ENCODE measurements at regions not wholly inside any gene's neighbourhood (a gene's known extent, or its start where the extent isn't known, plus 50 kb on each side); places are given as distances from the start of the nearest gene placed in this dataset.

DNA sequence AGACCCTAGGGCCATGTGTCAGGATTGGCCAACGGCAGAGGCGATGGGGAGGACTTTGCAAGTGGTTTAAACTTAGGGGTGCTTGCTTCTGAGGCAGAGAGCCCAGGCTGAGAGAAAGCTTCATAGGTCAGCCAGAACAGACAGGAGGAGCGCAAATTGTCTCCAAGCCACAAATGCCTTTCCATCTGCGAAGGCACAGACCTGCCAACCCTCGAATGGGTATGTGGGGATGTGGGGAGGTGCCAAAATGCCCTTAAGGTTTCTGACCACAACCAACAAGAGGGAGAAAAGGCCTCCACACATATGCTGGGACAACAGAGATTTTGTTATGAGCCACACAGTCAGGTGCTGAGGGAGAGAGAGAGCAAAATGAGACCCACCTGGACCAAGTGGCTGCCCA lies 283.6 kb downstream of the CYP26B1 start:
- no peak for DNase-seq (ENCODE audit: low spot score)

- DNase-seq (ENCODE audit: low spot score) = no peak
These were observed 284.3 kb downstream of the CYP26B1 start for GRCh38 chr2:71863396-71863795.

GRCh38 chr2:71862921-71863320 lies 284.7 kb downstream of the CYP26B1 start:
- no peak for DNase-seq (ENCODE audit: low spot score)

DNA sequence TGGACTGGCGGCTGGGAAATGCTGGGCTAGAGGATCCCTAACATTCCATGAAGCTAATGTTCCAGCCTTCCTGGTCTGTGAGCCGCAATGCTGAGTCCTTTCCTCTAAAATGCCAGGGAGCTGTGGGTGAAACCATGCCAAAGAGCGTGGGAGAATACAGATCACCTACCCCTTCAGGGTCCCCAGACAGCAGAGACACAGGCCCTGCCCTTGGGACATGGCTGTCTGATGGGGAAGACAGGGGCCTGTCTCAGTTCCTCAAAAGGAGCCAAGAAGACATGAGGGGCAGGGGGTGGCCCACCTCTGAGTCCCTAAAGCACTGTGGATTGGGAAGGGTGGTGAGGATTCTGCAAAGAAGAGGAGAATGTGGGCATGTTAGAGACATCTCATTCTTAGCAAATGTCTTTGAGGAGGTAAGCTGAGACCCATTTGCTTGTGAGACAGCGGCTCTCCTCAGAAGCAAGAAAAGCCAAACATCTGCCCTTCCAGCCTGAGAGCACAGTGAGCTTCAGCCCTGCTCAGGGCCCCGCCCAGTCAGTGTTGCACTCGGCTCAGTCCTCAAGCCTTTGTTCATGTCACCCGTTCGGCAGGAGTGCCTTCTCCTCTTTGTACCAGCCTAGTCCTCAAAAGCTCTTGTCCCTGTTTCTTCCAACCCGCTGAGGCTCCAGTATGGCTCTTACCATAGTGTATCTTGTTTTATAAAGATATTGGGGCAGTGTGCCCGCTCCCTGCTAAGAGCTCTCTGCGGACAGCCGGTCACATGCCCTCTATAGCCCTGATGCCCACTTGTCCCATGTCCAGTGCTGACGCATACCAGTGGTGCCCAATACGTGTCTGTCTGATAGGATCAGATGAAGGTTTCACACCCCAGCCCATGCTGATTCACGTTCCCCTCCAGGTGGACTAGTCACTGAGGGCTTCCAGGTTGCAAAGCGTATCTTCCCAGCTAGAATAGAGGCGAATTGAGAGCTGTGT lies 286.2 kb downstream of the CYP26B1 start:
- DNase-seq (ENCODE audit: low spot score) = no peak

DNA sequence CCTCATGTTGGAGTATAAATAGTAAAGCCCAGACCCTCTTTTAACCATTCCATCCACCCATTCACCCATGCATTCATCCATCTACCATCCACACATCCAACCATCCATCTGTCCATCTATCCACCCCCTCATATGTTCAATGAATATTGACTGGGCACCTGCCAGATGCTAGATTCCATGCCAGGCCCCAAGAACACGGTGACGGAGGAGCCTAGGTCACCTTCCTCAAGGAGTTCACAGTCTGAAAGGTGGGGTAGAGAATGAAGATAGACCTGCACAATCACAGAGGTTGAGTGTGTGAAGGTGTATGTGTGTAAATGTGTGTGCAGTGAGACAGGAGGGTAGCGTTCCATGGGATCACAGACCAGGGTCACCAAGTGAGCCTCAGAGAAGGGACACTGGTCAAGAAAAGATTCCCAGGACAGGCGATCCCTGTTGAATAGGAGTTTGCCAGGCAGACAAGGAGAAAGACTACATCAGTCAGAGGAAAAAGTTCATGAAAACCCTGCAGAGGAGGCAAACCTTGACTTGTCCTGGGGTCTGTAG lies 287.2 kb downstream of the CYP26B1 start:
- no peak for DNase-seq (ENCODE audit: low spot score)

GRCh38 chr2:71859211-71859847 lies 288.3 kb downstream of the CYP26B1 start:
- no peak for DNase-seq (ENCODE audit: low spot score)

- DNase-seq (ENCODE audit: low spot score) = no peak
These were observed 289.6 kb downstream of the CYP26B1 start for GRCh38 chr2:71858071-71858470.

- no peak for DNase-seq (ENCODE audit: low spot score)
These were observed 290.0 kb downstream of the CYP26B1 start for GRCh38 chr2:71857636-71858035.

DNA sequence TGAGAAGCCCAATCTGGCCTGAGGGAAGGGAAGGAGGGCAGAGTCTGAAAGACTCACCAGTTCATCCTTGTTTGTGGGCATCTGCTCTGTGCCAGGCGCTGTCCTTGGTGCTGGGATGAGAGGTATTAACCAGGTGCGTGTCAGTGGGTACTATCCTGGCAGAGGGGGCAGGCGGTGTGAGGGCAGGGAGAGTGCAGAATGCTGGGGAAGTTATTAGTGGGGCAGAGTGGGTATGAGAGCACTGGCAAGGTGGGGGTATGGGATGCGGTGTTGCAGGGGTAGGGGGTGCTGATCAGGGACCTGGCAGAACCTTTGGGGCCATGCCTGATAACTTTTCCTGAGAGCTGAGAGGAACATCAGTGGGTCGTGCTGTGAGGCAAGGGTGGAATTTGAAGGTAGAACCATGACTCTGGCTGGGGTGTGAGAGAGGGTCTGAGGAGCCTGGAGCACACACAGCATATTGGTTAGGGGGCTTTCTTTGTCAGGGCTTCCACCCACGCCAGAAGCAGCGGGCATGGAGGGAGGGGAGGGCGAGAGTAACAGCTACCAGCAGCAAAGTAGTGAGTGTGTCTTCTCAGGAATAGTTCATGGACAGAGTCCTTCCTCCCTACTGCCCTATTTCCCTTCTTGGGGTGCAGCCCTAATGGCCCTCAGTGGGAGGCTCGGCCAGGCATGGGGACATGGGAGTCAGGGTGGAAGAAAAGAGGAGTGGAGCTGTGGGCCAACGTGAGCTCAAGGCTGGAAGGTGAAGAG lies 290.7 kb downstream of the CYP26B1 start:
- no peak for DNase-seq (ENCODE audit: low spot score)

DNA sequence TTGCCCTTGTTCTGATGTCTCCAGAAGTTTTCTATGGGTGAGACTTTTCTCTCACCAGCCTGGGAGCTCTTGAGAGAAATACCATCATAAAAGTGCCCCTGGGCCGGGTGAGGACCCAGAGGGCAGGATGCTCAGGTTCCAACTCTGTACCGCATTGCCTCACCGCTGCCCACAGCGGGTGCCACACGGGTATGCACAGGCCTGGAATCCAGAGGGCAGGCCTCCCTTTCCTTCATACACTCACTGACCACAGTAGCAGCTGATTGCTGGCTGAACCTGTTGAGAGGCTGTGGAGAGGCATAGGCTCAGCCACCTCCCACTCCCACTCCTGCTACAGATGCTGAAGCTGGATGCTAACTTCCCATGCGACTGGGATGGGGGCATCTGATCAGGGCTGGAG lies 293.8 kb downstream of the CYP26B1 start:
- no peak for DNase-seq (ENCODE audit: low spot score)

- no peak for DNase-seq (ENCODE audit: low spot score)
These were observed 295.4 kb downstream of the CYP26B1 start for GRCh38 chr2:71852141-71852711.

GRCh38 chr2:71851094-71851750 lies 296.4 kb downstream of the CYP26B1 start:
- DNase-seq (ENCODE audit: low spot score) = no peak

- DNase-seq (ENCODE audit: low spot score) = no peak
These were observed 297.3 kb downstream of the CYP26B1 start for GRCh38 chr2:71850306-71850801.

DNA sequence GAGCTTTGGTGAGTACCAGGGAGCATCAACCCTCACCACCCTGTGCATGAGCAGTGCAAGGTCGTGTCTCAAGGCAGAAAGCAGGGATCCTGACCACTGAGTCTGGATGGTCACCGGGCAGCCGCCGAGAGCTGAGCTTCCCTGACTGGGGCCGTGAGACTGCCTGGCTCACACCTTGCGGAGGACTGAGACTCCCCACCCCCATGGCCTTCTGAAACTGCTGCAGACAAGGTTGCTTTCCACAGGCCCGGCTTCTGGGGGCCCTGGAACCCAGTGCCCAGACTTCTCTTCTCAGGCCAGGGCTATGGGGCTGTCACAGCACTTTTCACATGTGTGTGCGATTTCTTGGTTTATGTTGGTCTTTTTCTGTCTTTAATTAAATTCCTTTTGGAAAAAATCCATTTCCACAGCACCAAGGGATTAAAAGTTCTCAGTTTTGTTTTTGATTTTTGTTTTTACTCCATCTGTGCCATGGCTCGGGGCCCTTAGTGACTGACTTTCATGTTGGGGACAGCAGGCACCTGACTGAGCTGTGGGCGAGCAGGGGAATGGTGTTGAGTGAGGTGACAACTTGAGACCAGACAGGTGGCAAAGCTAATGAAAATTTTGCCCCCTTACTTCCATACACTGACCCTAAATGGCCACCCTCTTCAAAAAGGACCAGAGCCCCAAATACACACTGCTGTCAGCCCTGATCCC lies 297.9 kb downstream of the CYP26B1 start:
- DNase-seq (ENCODE audit: low spot score) = no peak

DNA sequence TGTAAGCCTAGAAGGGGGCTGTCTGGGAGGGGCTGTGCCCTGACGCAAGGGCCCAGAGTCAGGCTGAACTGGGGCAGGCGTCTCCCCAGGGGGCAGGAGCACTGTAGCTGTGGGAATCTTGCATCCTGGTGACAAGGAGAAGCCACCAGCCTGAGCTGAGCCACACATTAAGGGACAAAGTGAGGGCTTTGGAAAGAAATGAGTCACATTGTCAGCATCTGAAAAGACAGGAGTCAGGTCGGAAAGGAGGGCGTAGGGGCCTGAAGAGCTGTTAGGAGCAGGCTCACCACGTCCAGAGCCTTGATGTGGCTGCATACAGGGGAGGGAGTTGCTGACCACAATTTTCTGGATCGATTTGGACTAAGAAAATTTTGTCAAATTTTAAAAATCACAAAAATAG lies 298.6 kb downstream of the CYP26B1 start:
- no peak for DNase-seq (ENCODE audit: low spot score)

DNA sequence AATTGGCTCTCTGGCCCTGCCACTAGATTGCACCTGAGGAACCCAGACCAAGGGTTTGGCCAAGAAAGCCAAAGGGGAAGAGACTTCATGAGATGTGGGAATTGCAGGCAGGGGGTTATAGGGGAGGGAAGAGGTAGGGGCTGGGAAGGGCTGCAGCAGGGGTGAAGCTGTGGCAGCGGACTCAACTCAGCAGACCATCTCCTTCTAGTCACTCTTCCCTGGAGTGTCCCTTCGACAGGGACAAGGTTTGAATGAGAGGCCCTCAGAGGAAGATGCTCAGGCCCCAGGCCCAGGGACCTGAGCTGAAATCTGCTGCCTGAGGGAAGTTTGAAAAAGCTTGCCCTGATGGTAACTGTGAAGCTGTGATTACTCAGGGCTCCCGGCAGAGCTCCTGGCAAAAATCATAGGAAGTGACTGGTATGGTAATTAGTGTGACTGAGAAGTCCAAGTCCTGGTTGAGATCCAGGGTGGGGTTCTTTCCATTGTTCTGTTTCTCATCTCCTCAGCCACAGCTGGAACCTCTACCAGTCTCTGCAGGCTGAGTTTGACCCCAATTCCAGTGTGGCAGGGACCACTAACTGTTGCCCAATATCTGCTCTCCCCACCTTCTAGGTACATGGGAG lies 300.9 kb downstream of the CYP26B1 start:
- DNase-seq (ENCODE audit: low spot score) = no peak

DNA sequence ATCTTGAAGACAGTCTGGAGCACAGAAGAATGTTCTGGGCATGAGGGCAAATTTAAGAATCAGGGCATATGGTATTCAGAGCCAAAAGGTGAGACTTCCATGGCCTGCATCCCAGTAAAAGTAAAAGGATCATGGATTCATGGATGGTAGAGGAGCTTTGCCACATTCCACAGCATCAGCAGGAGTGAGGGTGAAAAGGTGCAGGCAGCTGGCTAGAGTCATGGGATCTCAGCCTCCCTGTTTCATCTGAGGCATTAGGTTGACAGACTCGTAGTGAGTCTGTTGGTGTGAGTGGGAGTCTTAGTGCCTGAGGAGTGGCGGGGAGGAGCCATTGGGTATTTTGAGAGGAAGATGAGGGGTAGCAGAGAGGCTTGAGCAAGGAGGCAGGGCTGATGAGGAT lies 301.6 kb downstream of the CYP26B1 start:
- no peak for DNase-seq (ENCODE audit: low spot score)

GRCh38 chr2:71844967-71845366 lies 302.7 kb downstream of the CYP26B1 start:
- no peak for DNase-seq (ENCODE audit: low spot score)

DNA sequence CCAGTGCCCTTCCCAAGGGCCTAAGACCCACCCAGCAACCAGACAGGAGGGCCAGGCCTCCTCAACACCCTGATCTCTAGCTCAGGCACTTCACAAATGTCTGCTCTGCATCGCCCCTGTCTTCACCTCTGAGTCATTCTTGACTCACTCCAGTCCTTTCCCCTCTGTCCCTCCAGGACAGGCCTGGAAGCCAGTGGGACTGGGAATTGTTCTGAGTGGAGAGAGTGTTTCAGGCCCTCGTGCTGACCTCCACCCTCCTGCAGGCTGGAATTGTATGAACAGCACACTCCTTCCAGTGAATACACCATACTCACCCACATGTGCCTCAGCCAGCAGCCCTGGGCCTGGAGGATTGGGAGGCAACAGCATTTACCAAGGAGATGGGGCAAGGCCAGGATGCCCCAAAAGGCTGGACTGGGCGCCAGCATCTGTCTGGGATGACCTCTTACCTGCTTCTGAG lies 304.2 kb downstream of the CYP26B1 start:
- DNase-seq (ENCODE audit: low spot score) = no peak

- DNase-seq (ENCODE audit: low spot score) = no peak
These were observed 304.9 kb downstream of the CYP26B1 start for GRCh38 chr2:71842744-71843143.

All from CD4-positive, alpha-beta T cell treated with Interleukin-15 for 4 hours (primary cell).